WTC11 (cell line): ENCODE measurements at regions not wholly inside any gene's neighbourhood (a gene's known extent, or its start where the extent isn't known, plus 50 kb on each side); places are given as distances from the start of the nearest gene placed in this dataset.

ENCODE experiments used
- ATAC-seq: fragments of 200-7000 bp; cut with Tn5 transposase; 2 replicates; pipeline ENCODE4 v1.10.0; 2021; ENCODE audit warnings: mild to moderate bottlenecking, moderate library complexity
- CTCF ChIA-PET: fragments of 300-600 bp; sonication (Branson Sonifier 250); formaldehyde crosslinking; loops from one replicate; lab custom pipeline; 2021; ENCODE audit warnings: antibody characterized with exemption; lab: Charles Lee
- POLR2A ChIA-PET: fragments of 350-600 bp; sonication (Branson Sonifier 250); formaldehyde crosslinking; loops from one replicate; lab custom pipeline; 2021; ENCODE audit warnings: antibody characterized with exemption; lab: Charles Lee
- DNase-seq: peaks from one replicate; pipeline ENCODE4 v3.0.0; 2021; ENCODE audit warnings: low spot score
- H3K27ac Mint-ChIP-seq: 2 replicates; pipeline ENCODE4 v1.8.0; 2021; ENCODE audit warnings: mixed read lengths
- H3K27me3 Mint-ChIP-seq: 2 replicates; pipeline ENCODE4 v1.8.0; 2021; ENCODE audit warnings: low read depth, mild to moderate bottlenecking, moderate library complexity, mixed read lengths
- H3K36me3 Mint-ChIP-seq: 2 replicates; pipeline ENCODE4 v1.8.0; 2021; ENCODE audit warnings: mixed read lengths
- H3K4me1 Mint-ChIP-seq: 2 replicates; pipeline ENCODE4 v1.8.0; 2022; ENCODE audit warnings: mixed read lengths
- H3K4me3 Mint-ChIP-seq: 2 replicates; pipeline ENCODE4 v1.8.0; 2021; ENCODE audit warnings: mild to moderate bottlenecking, moderate library complexity, mixed read lengths
- H3K9me3 Mint-ChIP-seq: 2 replicates; pipeline ENCODE4 v1.8.0; 2021; ENCODE audit warnings: mixed read lengths
- ATF2 ChIP-seq: sonication (generic); formaldehyde crosslinking; IDR thresholded peaks from 2 replicates; pipeline ENCODE4 v1.8.1; 2022; ENCODE audit warnings: low read depth, missing genetic modification reagents, borderline replicate concordance
- CBFB ChIP-seq: sonication (generic); formaldehyde crosslinking; IDR thresholded peaks from 2 replicates; pipeline ENCODE4 v1.8.1; 2022; ENCODE audit warnings: mild to moderate bottlenecking, low read depth, missing genetic modification reagents
- ELF4 ChIP-seq: sonication (generic); formaldehyde crosslinking; IDR thresholded peaks from 2 replicates; pipeline ENCODE4 v1.8.1; 2022; ENCODE audit warnings: low read depth, mild to moderate bottlenecking, moderate library complexity, missing genetic modification reagents
- FOXP4 ChIP-seq: sonication (generic); formaldehyde crosslinking; IDR thresholded peaks from 2 replicates; pipeline ENCODE4 v1.8.0; 2022; ENCODE audit warnings: mild to moderate bottlenecking, missing genetic modification reagents
- GRHL2 ChIP-seq: fragments of 250-450 bp; sonication (Bioruptor Pico); IDR thresholded peaks from 2 replicates; pipeline ENCODE4 v1.8.0; 2022; ENCODE audit warnings: mild to moderate bottlenecking, moderate library complexity; ENCODE audit not compliant: insufficient replicate concordance, severe bottlenecking
- HMGXB4 ChIP-seq: sonication (generic); formaldehyde crosslinking; IDR thresholded peaks from 2 replicates; pipeline ENCODE4 v1.8.1; 2023; ENCODE audit warnings: mild to moderate bottlenecking, moderate library complexity, missing genetic modification reagents
- MYBL2 ChIP-seq: sonication (generic); formaldehyde crosslinking; IDR thresholded peaks from 2 replicates; pipeline ENCODE4 v1.8.1; 2023; ENCODE audit warnings: mild to moderate bottlenecking, moderate library complexity, missing genetic modification reagents
- NR3C1 ChIP-seq: sonication (generic); formaldehyde crosslinking; conservative IDR thresholded peaks from 2 replicates; pipeline ENCODE4 v1.8.1; 2023; ENCODE audit warnings: low read depth, mild to moderate bottlenecking, missing genetic modification reagents
- OVOL2 ChIP-seq: fragments of 250-450 bp; sonication (Bioruptor Pico); IDR thresholded peaks from 2 replicates; pipeline ENCODE4 v1.9.0; 2021; ENCODE audit warnings: mild to moderate bottlenecking, borderline replicate concordance
- PRRX2 ChIP-seq: fragments of 250-450 bp; sonication (Bioruptor Pico); IDR thresholded peaks from 2 replicates; pipeline ENCODE4 v1.8.0; 2021; ENCODE audit warnings: mild to moderate bottlenecking
- RELA ChIP-seq: sonication (generic); formaldehyde crosslinking; IDR thresholded peaks from 2 replicates; pipeline ENCODE4 v1.8.1; 2022; ENCODE audit warnings: missing genetic modification reagents, mild to moderate bottlenecking, borderline replicate concordance
- RORB ChIP-seq: fragments of 250-450 bp; sonication (Bioruptor Pico); IDR thresholded peaks from 2 replicates; pipeline ENCODE4 v1.9.0; 2021; ENCODE audit warnings: mild to moderate bottlenecking
- SMAD3 ChIP-seq: sonication (generic); formaldehyde crosslinking; IDR thresholded peaks from 2 replicates; pipeline ENCODE4 v1.8.0; 2022; ENCODE audit warnings: missing genetic modification reagents, mild to moderate bottlenecking, borderline replicate concordance
- SMAD4 ChIP-seq: sonication (generic); formaldehyde crosslinking; IDR thresholded peaks from 2 replicates; pipeline ENCODE4 v1.8.0; 2022; ENCODE audit warnings: mild to moderate bottlenecking, missing genetic modification reagents
- STAT6 ChIP-seq: sonication (generic); formaldehyde crosslinking; conservative IDR thresholded peaks from 2 replicates; pipeline ENCODE4 v1.8.1; 2023; ENCODE audit warnings: mild to moderate bottlenecking, low read depth, missing genetic modification reagents, moderate library complexity
- TEAD1 ChIP-seq: sonication (generic); formaldehyde crosslinking; IDR thresholded peaks from 2 replicates; pipeline ENCODE4 v1.8.0; 2022; ENCODE audit warnings: mild to moderate bottlenecking, missing genetic modification reagents
- ZNF121 ChIP-seq: sonication (generic); formaldehyde crosslinking; IDR thresholded peaks from 2 replicates; pipeline ENCODE4 v1.8.0; 2023; ENCODE audit warnings: missing genetic modification reagents
- ZNF138 ChIP-seq: sonication (generic); formaldehyde crosslinking; conservative IDR thresholded peaks from 2 replicates; pipeline ENCODE4 v1.8.1; 2022; ENCODE audit warnings: mild to moderate bottlenecking, moderate library complexity, missing genetic modification reagents
- ZNF317 ChIP-seq: sonication (generic); formaldehyde crosslinking; IDR thresholded peaks from 2 replicates; pipeline ENCODE4 v1.8.1; 2023; ENCODE audit warnings: low read depth, mild to moderate bottlenecking, moderate library complexity, missing genetic modification reagents, borderline replicate concordance
- ZNF396 ChIP-seq: fragments of 250-450 bp; sonication (Bioruptor Pico); IDR thresholded peaks from 2 replicates; pipeline ENCODE4 v1.8.0; 2021; ENCODE audit warnings: mild to moderate bottlenecking, moderate library complexity, borderline replicate concordance
- ZNF671 ChIP-seq: fragments of 250-450 bp; sonication (Bioruptor Pico); IDR thresholded peaks from 2 replicates; pipeline ENCODE4 v1.8.0; 2021; ENCODE audit warnings: mild to moderate bottlenecking

- DNase-seq (no peak), ATAC-seq (no peak)
- POLR2A ChIA-PET: no interaction called here
- Mint-ChIP-seq H3K27ac (no peak overlapping the region; the same call in 1 of the 2 replicates), H3K9me3 (peaks cover 14% of the 10 kb centered on the region), H3K36me3 (0 out of 2 replicates have a peak, but pooled peaks cover 3% of the 10 kb centered on the region), H3K27me3 (no peaks in the 10 kb centered on the region), H3K4me1 (peaks cover 43% of the 10 kb centered on the region), H3K4me3 (no peak overlapping the region)
- CTCF ChIA-PET: interaction anchor here (1.3 kb wide), 1 partner anchor 13 kb away, joined by 3 read pairs; no protein-coding TSS in a partner anchor
- TF ChIP-seq ZNF317 (CRISPR knock-in tag): no peak
- TF ChIP-seq MYBL2 (CRISPR knock-in tag): no peak
Observed at GRCh38 chr12:98341732-98342131, 173.7 kb upstream of the TMPO start.

GRCh38 chr12:98343002-98343567 is 172.3 kb upstream of the TMPO start:
- H3K4me3 Mint-ChIP-seq: no peak overlapping the region
- H3K36me3 Mint-ChIP-seq: 0 out of 2 replicates have a peak, but pooled peaks cover 3% of the 10 kb centered on the region
- no peak for DNase-seq
- ATAC-seq: no peak
- ChIA-PET POLR2A (no interaction called here), CTCF (interaction anchor here (0.6 to 2.9 kb wide), 3 partner anchors 9 to 1166 kb away, joined by 4 to 9 read pairs (median 5); no protein-coding TSS in a partner anchor)
- H3K9me3 Mint-ChIP-seq: peaks cover 14% of the 10 kb centered on the region
- TF ChIP-seq FOXP4 (CRISPR knock-in tag): no peak
- no peak for TF ChIP-seq PRRX2 (CRISPR knock-in tag)
- TF ChIP-seq CBFB (CRISPR knock-in tag): no peak
- no peak for TF ChIP-seq STAT6 (CRISPR knock-in tag)
- no peak for TF ChIP-seq SMAD3 (CRISPR knock-in tag)
- no peak for TF ChIP-seq RORB (CRISPR knock-in tag)
- TF ChIP-seq ZNF138 (CRISPR knock-in tag): no peak
- TF ChIP-seq ELF4 (CRISPR knock-in tag): no peak
- TF ChIP-seq OVOL2 (CRISPR knock-in tag): no peak
- no peak for TF ChIP-seq ZNF671 (CRISPR knock-in tag)
- TF ChIP-seq RELA (CRISPR knock-in tag): no peak
- TF ChIP-seq HMGXB4 (CRISPR knock-in tag): no peak
- TF ChIP-seq NR3C1: no peak
- TF ChIP-seq ZNF121: no peak
- TF ChIP-seq SMAD4 (CRISPR knock-in tag): no peak
- TF ChIP-seq GRHL2 (CRISPR knock-in tag): no peak
- no peak for TF ChIP-seq ATF2
- TF ChIP-seq ZNF396 (CRISPR knock-in tag): no peak
- no peak for TF ChIP-seq TEAD1 (CRISPR knock-in tag)
- peak overlapping the region; percentile 64; the same call in 1 of the 2 replicates for H3K27ac Mint-ChIP-seq
- peaks cover 43% of the 10 kb centered on the region for H3K4me1 Mint-ChIP-seq
- H3K27me3 Mint-ChIP-seq: no peaks in the 10 kb centered on the region
